ENCODE measurements at regions not wholly inside any gene's neighbourhood (a gene's known extent, or its start where the extent isn't known, plus 50 kb on each side); places are given as distances from the start of the nearest gene placed in this dataset.
A peak's percentile ranks its signal among the peaks of the same experiment; 100 is the strongest.
"Not testable (repeated sequence)": the region's sequence is repeated elsewhere in the genome, so short reads cannot be mapped to it uniquely, and the experiment has no call there.

DNA sequence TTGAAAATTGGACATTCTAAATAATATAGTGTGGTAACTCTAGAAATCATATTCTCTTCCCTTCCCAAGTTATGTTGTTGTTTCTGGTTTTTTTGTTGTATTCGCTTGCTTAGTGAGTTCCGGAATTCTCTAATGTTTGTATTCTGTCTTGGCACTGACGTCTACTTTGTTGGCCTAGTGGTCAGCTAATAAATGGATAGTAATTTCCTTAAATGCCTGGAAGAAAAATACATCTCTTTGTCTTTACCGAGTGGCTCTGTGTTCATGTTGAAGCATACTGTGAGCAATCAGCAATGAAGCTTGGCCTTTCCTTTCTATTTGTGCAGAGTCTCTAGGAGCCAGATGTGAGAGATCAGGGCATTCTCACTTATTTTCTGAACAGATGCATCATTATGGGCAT lies 1225.7 kb downstream of the JRKL start:
- TF ChIP-seq, protein P1, sequence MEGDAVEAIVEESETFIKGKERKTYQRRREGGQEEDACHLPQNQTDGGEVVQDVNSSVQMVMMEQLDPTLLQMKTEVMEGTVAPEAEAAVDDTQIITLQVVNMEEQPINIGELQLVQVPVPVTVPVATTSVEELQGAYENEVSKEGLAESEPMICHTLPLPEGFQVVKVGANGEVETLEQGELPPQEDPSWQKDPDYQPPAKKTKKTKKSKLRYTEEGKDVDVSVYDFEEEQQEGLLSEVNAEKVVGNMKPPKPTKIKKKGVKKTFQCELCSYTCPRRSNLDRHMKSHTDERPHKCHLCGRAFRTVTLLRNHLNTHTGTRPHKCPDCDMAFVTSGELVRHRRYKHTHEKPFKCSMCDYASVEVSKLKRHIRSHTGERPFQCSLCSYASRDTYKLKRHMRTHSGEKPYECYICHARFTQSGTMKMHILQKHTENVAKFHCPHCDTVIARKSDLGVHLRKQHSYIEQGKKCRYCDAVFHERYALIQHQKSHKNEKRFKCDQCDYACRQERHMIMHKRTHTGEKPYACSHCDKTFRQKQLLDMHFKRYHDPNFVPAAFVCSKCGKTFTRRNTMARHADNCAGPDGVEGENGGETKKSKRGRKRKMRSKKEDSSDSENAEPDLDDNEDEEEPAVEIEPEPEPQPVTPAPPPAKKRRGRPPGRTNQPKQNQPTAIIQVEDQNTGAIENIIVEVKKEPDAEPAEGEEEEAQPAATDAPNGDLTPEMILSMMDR (IDR thresholded peaks at IDR 0.05; ENCODE audit: low read depth, low read length) = no peak
- no peak overlapping the region for H3K4me3 ChIP-seq (replicated peaks in 1 of 2; ENCODE audit: low read depth in 2 of 2, low read length in 2 of 2)
- peak; percentile 62 to 81 for DNase-seq (ENCODE audit: low read depth in 2 of 2)

DNA sequence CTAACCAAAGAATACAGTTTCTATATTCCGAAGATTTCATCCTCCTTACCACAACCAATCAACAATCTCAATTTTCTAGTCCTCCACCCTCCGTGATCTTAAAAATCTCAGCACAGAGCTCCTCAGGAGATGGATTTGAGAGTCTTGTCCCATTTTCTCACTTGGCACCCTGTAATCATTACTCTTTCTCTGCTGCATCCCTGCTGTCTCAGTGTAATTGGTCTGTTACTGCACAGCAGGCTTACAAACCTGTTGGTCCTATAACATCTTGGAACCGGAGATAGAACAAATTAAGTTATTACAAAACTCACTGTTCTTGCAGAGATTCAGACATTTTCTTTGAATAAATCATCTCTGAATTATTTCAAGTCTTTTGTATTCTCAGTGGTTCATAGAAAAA lies 1227.2 kb downstream of the JRKL start:
- TF ChIP-seq, protein P1 (IDR thresholded peaks at IDR 0.05; ENCODE audit: low read depth, low read length) = no peak
- no peak for DNase-seq (ENCODE audit: low read depth in 2 of 2)
- no peak overlapping the region for H3K4me3 ChIP-seq (replicated peaks in 1 of 2; ENCODE audit: low read depth in 2 of 2, low read length in 2 of 2)

DNA sequence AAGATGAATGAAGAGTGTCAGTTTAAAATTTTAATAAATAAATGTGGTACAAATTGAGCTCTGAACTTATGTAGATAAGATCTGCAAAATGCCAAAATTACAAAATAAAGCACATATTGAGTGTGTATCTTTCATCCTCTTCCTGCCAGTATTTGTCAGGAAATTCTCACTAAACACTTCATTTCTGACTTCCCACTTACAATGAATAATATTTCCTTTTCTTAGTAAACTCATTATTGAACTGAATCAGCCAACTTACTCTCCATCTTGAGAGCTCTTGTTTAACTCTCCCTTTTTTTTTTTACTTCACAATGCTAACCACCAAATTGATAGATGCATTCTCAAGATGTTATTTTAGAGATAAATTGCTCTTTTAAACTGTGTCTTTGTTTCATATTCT lies 1230.2 kb downstream of the JRKL start:
- no peak for DNase-seq (ENCODE audit: low read depth in 2 of 2)
- TF ChIP-seq, protein P1 (IDR thresholded peaks at IDR 0.05; ENCODE audit: low read depth, low read length) = no peak
- no peak overlapping the region for H3K4me3 ChIP-seq (replicated peaks in 1 of 2; ENCODE audit: low read depth in 2 of 2, low read length in 2 of 2)

DNA sequence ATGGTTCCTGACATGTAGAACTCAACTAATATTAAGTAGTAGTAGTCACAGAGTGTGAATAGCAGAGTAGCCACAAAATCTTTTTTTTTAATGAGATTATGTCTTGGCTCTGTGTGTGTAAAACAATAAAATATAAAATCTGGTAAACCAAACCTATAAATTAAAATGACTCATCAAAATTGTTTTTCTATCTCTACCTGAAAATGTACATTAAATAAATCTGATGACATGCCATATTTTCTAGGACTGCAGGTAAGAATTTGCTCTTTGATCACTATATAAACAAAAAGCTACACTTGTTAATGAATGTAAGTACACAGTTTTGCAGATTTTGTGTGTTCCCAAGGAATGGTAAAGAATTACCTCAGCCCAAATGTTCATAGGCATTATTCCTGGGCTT lies 1231.5 kb downstream of the JRKL start:
- no peak for DNase-seq (ENCODE audit: low read depth in 2 of 2)
- no peak overlapping the region for H3K4me3 ChIP-seq (replicated peaks in 1 of 2; ENCODE audit: low read depth in 2 of 2, low read length in 2 of 2)
- TF ChIP-seq, protein P1 (IDR thresholded peaks at IDR 0.05; ENCODE audit: low read depth, low read length) = no peak

DNA sequence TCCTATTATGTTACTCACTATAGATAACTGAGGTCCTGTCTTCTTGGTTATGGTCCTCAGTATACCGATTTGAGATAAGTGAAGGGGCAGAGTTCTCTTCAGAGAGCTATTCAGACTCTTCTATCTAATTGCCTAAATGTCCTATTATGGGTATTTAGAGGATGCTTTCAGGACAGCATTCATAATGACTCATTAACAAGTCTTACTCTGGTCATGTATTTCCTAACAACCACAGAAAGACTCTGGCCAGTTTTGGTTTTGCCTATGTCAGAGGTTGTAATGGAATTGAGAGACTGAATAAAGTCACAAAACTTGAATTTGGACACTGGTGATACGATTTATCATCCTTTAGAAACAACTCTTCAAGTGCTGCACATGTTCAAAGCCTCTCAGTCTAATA lies 1233.0 kb downstream of the JRKL start:
- DNase-seq (ENCODE audit: low read depth in 2 of 2) = peak; percentile 46 to 68

DNA sequence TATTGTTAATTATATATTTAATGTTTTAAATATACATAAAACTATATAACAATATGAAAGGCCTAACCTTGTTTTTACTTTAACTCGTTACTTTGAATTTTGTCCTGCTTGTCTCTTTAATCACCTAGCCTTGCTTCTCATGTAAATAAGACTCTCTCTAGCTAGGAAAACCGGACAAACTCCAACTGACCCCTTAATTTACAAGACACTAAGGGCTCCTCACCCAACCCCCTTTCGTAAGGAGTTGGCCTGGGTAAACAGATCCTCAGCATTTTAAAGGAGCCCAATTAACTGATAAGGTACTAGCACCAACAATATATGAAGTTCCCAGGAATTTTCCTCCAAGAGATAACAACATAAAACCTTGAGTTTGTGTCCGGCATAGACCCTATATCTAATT lies 1246.9 kb downstream of the JRKL start:
- H3K4me3 ChIP-seq (replicated peaks in 1 of 2; ENCODE audit: low read depth in 2 of 2, low read length in 2 of 2); DNase-seq (ENCODE audit: low read depth in 2 of 2): not testable (repeated sequence)

More for the DNA sequence above, 1233.0 kb downstream of the JRKL start:
- TF ChIP-seq, protein P1 (IDR thresholded peaks at IDR 0.05; ENCODE audit: low read depth, low read length) = no peak
- H3K4me3 ChIP-seq (replicated peaks in 1 of 2; ENCODE audit: low read depth in 2 of 2, low read length in 2 of 2) = no peak overlapping the region

DNA sequence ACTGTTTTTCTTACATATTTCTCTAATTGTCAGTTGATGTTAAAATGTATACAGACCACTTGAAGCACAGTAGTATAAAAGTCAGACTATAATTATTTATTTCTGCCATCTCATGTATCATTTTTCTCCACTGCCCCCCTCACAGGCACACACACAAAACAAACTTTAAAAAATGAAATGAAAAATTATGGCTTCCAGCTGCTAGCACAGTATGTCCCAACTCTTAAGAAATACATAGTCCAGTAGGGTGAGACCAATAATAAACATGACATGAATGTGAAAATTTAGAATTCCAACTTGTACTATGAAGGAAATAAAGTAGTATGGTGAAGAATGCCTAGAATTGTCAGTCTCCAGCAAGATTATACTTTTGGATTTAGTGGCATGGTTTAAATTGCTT lies 1247.9 kb downstream of the JRKL start:
- no peak for DNase-seq (ENCODE audit: low read depth in 2 of 2)
- TF ChIP-seq, protein P1 (IDR thresholded peaks at IDR 0.05; ENCODE audit: low read depth, low read length) = no peak
- no peak overlapping the region for H3K4me3 ChIP-seq (replicated peaks in 1 of 2; ENCODE audit: low read depth in 2 of 2, low read length in 2 of 2)
